GM18499 (cell line): ENCODE measurements at regions not wholly inside any gene's neighbourhood (a gene's known extent, or its start where the extent isn't known, plus 50 kb on each side); places are given as distances from the start of the nearest gene placed in this dataset.

Experiments used
- ATAC-seq: cut with Tn5 transposase; IDR thresholded peaks from one replicate; pipeline ENCODE4 v1.9.1; 2021; ENCODE audit warnings: moderate number of reproducible peaks; ENCODE audit not compliant: insufficient read depth, unreplicated experiment

DNA sequence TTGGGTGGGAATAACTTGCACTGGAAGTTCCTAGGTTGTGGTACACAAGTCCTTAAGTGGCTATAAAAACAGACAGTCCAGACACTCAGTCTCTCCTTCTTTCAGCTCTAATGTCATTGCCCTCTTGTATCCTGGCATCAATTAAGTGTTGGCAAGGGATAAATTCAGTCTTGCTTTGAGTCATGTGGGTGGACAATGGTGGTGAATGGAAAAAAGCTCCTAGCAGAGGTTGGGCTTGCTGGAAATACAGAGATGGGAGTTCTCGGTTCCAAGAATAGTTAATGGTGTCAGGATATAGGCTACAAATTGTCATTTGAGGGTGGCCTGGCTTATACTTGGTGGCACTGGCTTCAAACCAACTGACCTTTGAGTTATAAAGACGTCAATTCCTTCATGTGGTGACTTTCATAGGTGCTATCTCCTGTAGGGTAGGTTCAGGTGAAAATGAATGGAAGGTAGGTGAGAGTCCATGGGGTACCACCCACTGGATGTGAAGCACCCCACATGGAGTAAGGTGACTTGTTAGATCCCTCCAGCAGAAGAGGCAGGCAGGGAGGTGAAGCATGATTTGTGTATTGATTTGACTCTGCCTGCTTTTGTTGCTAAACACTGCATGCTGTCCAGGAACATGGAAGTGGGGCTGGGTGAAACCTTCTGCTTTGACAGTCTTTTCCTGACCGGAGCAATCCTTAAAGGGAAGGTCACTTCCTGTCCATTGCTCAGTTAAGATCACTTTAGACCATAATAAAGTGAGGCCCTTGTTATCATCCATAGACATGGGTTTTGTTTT lies 102.0 kb downstream of the LACC1 start:
- no peak for ATAC-seq

DNA sequence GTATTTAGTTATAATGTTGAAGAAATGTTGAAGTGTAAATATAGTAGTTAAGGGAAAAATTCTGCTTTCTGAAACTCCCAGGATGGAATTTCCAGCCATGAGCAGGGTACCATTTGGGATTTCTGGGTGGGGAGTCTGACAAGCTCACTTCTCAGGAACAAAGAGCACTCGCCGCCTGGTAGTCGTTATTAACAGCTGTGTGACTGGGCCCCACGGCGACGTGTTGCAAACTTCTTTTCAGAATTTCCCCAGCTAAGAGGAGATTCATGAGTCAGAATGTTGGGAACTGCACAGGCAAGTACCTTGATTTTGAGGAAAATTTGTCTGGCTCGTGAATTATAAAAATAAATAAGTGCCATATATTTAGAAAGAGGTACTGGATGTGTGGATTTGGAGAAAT lies 103.7 kb downstream of the LACC1 start:
- ATAC-seq: no peak

- no peak for ATAC-seq
Observed at GRCh38 chr13:43984292-43984691, 104.6 kb downstream of the LACC1 start.

GRCh38 chr13:43985422-43986072 lies 105.8 kb downstream of the LACC1 start:
- ATAC-seq: no peak

GRCh38 chr13:43986421-43986981 lies 106.8 kb downstream of the LACC1 start:
- ATAC-seq: no peak

- ATAC-seq: no peak
Observed at GRCh38 chr13:43988302-43988701, 108.6 kb downstream of the LACC1 start.

- no peak for ATAC-seq
Observed at GRCh38 chr13:43990021-43990420, 110.3 kb downstream of the LACC1 start.

GRCh38 chr13:43990829-43991228 lies 111.1 kb downstream of the LACC1 start:
- no peak for ATAC-seq

DNA sequence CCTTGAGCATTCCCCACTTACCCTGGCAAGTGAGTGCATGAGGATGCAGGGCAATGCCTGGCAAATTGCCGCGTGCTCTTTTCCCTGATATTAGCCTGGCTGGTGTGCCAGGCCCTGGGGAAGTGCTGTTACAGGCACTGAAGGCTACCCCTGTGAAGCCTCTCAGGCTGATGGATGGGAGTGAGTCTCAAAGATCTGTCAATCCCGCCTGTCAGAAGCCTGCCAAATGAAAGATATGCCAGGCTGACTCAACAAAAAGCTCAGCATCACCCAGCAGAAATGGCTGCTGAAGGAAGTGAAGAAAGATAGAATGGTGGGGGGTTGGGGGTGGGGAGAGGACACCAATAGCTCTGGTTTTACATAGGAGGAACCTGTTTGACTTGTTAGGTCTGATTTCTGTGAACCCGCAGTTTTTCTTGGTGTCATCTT lies 112.1 kb downstream of the LACC1 start:
- ATAC-seq: no peak

DNA sequence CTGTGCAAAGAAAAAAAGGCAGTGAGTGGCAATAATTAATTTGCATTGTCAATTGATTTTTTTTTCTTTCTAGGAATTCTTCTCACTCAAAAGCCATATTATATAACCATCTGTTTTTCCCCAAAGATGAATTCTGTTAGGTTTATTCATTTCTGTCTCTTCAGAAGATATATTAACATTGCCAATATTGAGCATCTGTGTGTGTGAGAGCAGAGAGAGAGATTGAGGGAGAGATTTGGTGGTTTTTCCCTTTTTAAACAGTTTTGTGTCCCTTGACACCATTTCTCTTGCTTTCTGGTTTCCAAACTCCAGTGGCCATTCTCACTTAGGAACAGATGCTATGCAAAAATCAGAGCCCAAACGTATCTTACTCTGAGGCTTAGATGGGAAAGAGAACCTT lies 112.5 kb downstream of the LACC1 start:
- no peak for ATAC-seq

- ATAC-seq: no peak
Observed at GRCh38 chr13:43994999-43995859, 115.5 kb downstream of the LACC1 start.

GRCh38 chr13:43996221-43996620 lies 116.5 kb downstream of the LACC1 start:
- ATAC-seq: no peak

DNA sequence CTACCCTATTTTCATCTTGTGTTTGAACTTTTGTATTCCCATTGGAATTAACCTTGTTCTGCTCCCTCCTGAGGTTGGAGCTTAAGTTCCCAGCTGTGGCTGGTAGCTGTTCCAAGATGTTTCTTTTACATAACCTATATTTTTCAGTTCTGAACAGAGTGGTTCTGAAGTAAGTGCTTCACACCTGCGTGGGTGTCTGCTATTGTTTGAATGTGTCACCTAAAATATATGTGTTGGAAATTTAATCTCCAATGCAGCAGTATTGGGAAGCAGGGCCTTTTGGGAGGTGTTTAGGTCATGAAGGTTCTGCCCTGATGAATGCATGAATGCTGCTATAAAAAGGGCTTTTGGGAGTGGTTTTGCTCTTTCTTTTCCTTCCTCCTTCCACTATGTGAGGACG lies 123.8 kb downstream of the LACC1 start:
- ATAC-seq: no peak

GRCh38 chr13:44004878-44005277 lies 125.2 kb downstream of the LACC1 start:
- no peak for ATAC-seq

- no peak for ATAC-seq
Observed at GRCh38 chr13:44007451-44007850, 127.7 kb downstream of the LACC1 start.

DNA sequence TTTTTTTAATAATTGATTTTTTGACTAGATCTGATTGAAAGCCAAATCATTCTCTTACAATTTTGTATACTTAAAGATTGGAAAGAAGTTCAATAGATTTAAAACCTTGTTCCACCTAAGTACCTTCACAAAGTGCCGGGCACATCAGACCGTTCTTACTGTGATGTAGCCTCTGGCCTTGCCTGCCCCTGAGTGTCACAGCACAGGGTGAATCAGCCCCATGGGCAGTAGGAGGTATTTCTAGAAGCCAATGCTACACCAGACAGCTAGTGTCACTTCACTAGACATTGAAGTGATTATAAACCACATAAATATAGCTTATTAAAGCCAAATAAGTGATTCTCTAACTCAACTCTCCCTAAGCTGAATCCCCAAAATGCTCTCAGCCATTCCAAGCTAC lies 131.3 kb downstream of the LACC1 start:
- no peak for ATAC-seq

DNA sequence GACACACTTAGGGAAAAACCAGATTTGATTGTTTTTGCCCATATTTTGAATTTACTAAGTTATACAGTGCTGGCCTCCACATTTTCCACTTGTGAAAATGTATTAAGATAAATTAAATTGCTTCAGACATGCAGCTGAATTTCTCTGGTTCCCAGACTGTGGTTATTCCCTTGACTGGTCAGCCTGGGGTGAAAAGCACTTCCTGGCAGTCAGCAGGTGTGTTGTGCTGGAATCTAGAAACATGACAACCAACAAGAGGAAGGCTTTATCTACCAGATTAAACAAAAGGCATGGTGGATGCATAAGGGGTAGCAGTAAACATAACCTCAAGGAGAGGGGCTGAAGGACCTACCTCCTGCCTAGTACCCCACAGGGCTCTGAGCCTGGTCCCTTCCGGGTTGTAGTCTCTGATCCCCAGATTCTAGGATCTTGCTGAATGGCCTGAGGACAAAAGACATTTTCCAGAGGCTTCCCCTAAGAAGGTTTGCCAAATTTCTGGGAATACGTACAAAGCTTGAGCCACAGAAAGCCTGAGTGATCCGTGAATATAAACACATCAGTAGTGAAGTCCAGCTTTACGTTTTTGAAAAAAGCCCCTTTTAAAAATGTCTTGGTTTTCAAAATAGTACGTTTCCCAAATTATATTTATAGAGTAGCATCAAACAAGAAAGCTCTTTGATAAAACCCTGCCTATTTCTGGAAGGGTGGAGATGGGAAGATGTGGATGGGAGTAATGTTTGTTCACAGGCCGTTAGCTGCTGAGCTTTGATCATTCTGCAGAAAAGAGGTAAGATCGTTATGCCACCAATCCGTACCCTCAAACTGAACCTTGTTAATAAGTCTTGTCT lies 133.4 kb downstream of the LACC1 start:
- ATAC-seq: no peak

DNA sequence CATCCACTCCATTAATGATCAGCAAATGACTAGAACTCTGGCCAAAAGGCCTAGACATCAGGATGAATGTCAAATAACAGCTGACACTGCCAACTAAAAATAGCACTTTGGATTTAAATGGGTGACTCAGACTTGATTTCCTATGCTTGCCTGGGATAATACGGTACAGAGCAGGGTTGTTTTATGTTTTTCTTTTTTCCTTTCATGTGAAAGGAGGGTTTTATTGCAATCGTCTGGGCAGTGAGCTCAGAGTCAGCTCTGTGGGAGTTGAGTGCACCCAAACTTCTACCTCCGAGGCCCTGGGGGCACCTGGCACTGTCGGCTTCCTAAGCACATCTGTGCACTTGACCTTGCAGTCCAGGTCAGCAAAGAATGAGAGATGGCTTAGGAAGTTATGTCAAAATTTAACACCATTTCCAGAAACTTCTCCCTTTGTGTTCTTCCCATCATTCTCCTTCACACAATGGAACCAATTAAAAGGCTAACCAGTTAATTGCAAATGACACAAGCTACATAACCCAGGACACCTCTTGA lies 134.1 kb downstream of the LACC1 start:
- ATAC-seq: no peak

- ATAC-seq: no peak
Observed at GRCh38 chr13:44014501-44014900, 134.8 kb downstream of the LACC1 start.

DNA sequence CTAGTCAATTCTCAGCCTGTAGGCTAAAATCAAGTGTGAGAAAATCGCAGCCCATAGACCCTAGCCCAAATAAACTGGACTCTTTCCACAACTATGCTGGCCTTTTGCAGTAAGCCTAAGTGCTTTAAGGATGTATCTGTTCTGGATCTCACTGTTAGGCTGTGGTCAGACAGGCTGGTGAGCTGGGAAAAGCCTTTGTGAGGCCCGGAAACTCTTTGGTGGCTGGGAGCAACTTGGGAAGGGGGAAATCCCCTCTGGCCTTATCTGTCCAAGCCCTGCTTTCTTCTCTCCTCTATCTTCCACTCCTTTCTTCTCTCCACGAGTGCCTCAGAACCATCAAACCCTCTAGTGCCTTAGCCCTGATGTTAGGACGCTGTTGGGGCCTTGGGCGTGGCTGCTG lies 135.4 kb downstream of the LACC1 start:
- no peak for ATAC-seq
